HG03196 (cell line): ENCODE measurements at regions not wholly inside any gene's neighbourhood (a gene's known extent, or its start where the extent isn't known, plus 50 kb on each side); places are given as distances from the start of the nearest gene placed in this dataset.

Source experiments
- ATAC-seq: cut with Tn5 transposase; IDR thresholded peaks from one replicate; pipeline ENCODE4 v1.9.1; 2021; ENCODE audit not compliant: unreplicated experiment

GRCh38 chr4:152117520-152117919 is 356.7 kb upstream of the GATB start:
- no peak for ATAC-seq

GRCh38 chr4:152117054-152117453 is 356.2 kb upstream of the GATB start:
- no peak for ATAC-seq

- ATAC-seq, result no peak
Measured at GRCh38 chr4:152115794-152116193, 355.0 kb upstream of the GATB start.

- ATAC-seq, result no peak
Measured at GRCh38 chr4:152115118-152115517, 354.3 kb upstream of the GATB start.

GRCh38 chr4:152114562-152114961 is 353.8 kb upstream of the GATB start:
- no peak for ATAC-seq

- ATAC-seq, result peak; percentile 70
Measured at GRCh38 chr4:152112887-152113286, 352.1 kb upstream of the GATB start.

- ATAC-seq, result no peak
Measured at GRCh38 chr4:152112190-152112589, 351.4 kb upstream of the GATB start.

GRCh38 chr4:152110780-152111179 is 350.0 kb upstream of the GATB start:
- no peak for ATAC-seq

GRCh38 chr4:152109531-152110509 is 349.0 kb upstream of the GATB start:
- ATAC-seq, result no peak

GRCh38 chr4:152107736-152108500 is 347.1 kb upstream of the GATB start:
- ATAC-seq, result no peak

GRCh38 chr4:152106781-152107321 is 346.0 kb upstream of the GATB start:
- no peak for ATAC-seq

GRCh38 chr4:152106113-152106763 is 345.4 kb upstream of the GATB start:
- ATAC-seq, result no peak

GRCh38 chr4:152104901-152105357 is 344.1 kb upstream of the GATB start:
- ATAC-seq, result no peak

GRCh38 chr4:152104356-152104755 is 343.5 kb upstream of the GATB start:
- ATAC-seq, result no peak

GRCh38 chr4:152103181-152103901 is 342.5 kb upstream of the GATB start:
- no peak for ATAC-seq

GRCh38 chr4:152102436-152103000 is 341.7 kb upstream of the GATB start:
- no peak for ATAC-seq

- ATAC-seq, result no peak
Measured at GRCh38 chr4:152101556-152102435, 341.0 kb upstream of the GATB start.

GRCh38 chr4:152100379-152101201 is 339.8 kb upstream of the GATB start:
- no peak for ATAC-seq
